Coronary artery (tissue), 2 donors: ENCODE measurements at regions not wholly inside any gene's neighbourhood (a gene's known extent, or its start where the extent isn't known, plus 50 kb on each side); places are given as distances from the start of the nearest gene placed in this dataset.

Source experiments
- DNase-seq: peaks from one replicate; pipeline ENCODE4 v3.0.0-alpha.2; 2017; ENCODE audit warnings: low spot score
- H3K27ac ChIP-seq, 2 donors: fragments of 200-600 bp; sonication (generic); one replicate each; pipeline ENCODE4 v1.5.1; 2016 to 2019
- H3K4me3 ChIP-seq: fragments of 200-600 bp; sonication (generic); 2 replicates; pipeline ENCODE4 v1.5.1; 2016; ENCODE audit warnings: mild to moderate bottlenecking, moderate library complexity
- TF ChIP-seq, protein P1 (sequence below): fragments of 200-600 bp; sonication (generic); IDR thresholded peaks from one replicate; pipeline ENCODE4 v1.5.1; 2019; ENCODE audit warnings: antibody characterized with exemption

DNA sequence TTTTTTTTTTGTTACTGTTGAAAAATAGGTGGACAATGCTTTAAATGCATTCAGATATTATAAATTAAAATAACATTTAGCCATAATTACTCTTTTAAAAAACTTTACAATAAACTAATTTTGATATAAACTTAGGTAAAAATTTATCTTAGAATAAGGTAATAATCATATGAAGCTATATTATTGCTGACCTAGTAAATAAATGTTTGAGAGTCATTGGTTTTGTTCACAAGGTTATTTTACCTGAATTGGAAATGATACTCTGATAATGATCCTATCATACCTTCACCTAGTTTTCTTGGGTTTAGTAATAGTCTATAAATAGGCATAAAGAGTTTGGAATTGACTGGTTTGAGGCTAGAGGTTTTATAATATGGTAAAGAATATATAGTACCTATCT is 1076.4 kb upstream of the CDH6 start:
- TF ChIP-seq, protein P1, sequence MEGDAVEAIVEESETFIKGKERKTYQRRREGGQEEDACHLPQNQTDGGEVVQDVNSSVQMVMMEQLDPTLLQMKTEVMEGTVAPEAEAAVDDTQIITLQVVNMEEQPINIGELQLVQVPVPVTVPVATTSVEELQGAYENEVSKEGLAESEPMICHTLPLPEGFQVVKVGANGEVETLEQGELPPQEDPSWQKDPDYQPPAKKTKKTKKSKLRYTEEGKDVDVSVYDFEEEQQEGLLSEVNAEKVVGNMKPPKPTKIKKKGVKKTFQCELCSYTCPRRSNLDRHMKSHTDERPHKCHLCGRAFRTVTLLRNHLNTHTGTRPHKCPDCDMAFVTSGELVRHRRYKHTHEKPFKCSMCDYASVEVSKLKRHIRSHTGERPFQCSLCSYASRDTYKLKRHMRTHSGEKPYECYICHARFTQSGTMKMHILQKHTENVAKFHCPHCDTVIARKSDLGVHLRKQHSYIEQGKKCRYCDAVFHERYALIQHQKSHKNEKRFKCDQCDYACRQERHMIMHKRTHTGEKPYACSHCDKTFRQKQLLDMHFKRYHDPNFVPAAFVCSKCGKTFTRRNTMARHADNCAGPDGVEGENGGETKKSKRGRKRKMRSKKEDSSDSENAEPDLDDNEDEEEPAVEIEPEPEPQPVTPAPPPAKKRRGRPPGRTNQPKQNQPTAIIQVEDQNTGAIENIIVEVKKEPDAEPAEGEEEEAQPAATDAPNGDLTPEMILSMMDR: no peak
- DNase-seq: no peak
- H3K27ac ChIP-seq: no peak overlapping the region
- no peak overlapping the region for H3K4me3 ChIP-seq

DNA sequence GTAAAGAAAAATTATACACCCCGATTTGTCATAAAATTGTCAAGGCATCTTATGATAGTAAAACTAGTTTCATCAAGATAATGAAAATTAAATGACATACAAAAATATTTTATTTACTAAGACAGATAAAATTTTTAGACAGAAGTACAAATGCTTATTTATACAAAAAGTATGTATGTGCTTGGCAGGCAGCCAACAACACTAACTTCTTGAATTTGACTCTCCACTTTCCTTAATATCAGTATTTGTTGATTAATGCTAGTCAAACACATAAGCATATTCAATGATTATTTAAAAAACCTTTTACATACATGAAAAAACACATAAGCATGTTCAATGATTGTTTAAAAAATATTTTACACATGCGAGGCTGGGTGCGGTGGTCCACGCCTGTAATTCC is 1079.9 kb upstream of the CDH6 start:
- TF ChIP-seq, protein P1: no peak
- no peak overlapping the region for H3K4me3 ChIP-seq

DNA sequence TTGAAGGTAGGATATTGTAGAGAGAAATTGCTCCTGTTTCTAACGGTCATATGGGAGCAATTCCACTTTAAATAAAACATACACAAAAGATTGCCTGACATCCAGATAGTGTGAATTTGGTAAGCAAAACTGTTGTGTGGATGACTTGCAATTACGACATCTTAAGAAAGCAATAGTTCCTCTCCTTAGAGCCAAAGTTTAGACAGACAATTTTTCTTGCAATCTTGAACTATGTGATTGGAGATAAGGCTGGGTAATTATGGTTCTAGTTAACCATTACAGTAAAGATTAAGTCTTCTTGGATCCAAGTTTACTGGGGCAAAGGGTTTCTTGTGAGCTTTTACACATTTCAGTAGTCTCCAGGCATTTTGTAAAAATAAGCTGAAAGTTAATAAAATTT is 1080.6 kb upstream of the CDH6 start:
- H3K4me3 ChIP-seq: no peak overlapping the region
- DNase-seq: no peak
- H3K27ac ChIP-seq: no peak overlapping the region
- TF ChIP-seq, protein P1: no peak

More for the DNA sequence above, 1079.9 kb upstream of the CDH6 start:
- no peak overlapping the region for H3K27ac ChIP-seq
- no peak for DNase-seq

DNA sequence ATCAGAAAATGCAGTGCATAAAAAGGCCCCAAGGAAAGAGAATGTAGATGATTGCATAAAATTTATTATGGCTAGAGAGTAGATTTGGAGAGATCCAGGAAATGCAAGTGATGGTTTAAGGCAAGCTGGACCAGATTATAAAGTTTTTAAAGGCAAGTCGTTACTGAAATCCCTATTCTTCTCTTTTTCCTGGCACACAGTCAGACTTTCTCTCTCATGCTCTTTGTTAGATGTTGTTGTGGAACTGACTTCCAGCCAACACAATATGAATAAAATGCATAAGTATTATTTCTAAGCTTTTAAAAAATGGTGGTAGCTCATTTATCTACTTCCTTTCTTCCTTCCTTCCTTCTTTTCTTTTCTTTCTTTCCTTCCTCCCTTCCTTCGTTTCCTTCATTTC is 1085.4 kb upstream of the CDH6 start:
- no peak overlapping the region for H3K27ac ChIP-seq
- TF ChIP-seq, protein P1: no peak
- no peak for DNase-seq
- no peak overlapping the region for H3K4me3 ChIP-seq

DNA sequence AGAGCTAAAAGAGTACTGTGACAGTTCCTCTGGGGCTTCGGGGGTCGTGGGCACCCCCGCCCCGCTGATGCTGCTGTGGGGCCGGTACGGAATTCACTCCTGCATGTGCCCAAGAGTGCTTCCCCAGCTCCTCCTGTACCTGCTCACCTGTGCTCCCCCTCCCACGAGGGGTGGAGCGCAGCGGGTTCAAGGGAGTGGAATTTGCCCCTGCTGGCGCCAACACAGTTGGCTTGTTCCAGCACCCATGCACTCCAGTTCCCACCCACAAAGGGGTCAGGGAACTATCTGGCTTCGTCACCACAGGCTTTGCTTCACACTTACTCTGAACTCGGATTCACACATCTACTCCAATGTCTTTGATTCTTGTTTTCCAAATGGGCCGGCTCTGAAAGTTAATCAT is 1086.9 kb upstream of the CDH6 start:
- no peak overlapping the region for H3K27ac ChIP-seq
- no peak overlapping the region for H3K4me3 ChIP-seq
- no peak for DNase-seq
- TF ChIP-seq, protein P1: no peak

DNA sequence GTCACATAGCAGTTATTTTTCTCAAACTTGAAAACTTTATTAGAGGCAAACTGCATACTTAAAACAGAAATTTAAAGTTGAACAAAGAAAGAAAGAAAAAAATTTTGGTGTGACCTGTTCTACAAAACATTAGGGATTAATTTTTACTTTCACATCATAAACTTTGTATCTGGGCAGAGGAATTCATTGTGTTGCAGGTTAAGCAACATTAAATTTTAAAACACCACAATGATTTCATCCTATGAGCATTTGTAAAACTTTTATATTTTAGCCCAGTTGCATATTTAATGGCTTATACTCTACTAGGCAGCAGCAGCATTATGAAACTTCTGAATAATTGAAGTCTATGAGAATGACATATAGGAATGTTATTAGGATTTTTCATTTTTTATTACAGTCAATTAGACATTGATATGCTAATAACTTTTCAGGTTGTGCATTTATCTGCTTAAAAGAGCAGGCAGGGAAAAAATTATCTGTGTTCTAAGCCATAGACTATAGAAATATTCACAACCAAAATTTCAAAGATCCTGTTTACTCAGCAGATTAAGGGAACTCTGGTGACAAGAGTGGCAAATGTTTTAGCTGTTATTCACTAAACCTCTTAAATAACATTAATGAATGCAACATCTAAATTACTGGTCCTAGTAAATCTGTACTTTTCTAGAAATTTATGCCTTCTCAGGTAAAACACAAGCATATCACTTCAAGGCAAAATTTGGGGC is 1088.5 kb upstream of the CDH6 start:
- no peak overlapping the region for H3K4me3 ChIP-seq

More for the DNA sequence above, 1088.5 kb upstream of the CDH6 start:
- H3K27ac ChIP-seq: no peak overlapping the region
- DNase-seq: no peak
- TF ChIP-seq, protein P1: no peak
